Lower leg skin (tissue), 4 donors: ENCODE measurements at regions not wholly inside any gene's neighbourhood (a gene's known extent, or its start where the extent isn't known, plus 50 kb on each side); places are given as distances from the start of the nearest gene placed in this dataset.

Experiments
- DNase-seq, 2 donors: peaks; one replicate each; pipeline ENCODE4 v3.0.0-alpha.2; 2019; ENCODE audit warnings: low spot score in 2 of 2
- H3K4me3 ChIP-seq: fragments of 200-600 bp; sonication (generic); 2 replicates; pipeline ENCODE4 v1.5.1; 2017; ENCODE audit warnings: mild to moderate bottlenecking, low read depth; ENCODE audit not compliant: poor library complexity, severe bottlenecking
- POLR2A ChIP-seq, 2 donors: fragments of 450-650 bp; IDR thresholded peaks; one replicate each; pipeline ENCODE4 v1.6.1; 2016 to 2017; ENCODE audit warnings: antibody characterized with exemption in 2 of 2, mild to moderate bottlenecking in 1 of 2, moderate library complexity in 1 of 2
- WGBS, 2 donors: methylation state at CpG; one replicate each; pipeline ENCODE4 v1.1.5; 2018; 5-methylcytosine and 5-hydroxymethylcytosine counted together
- intact Hi-C: fragments of 100-400 bp; cut with DNase I; formaldehyde crosslinking; loops from one replicate; pipeline ENCODE4 v1.15.0; 2023; ENCODE audit warnings: low total_unique reads
- TF ChIP-seq, protein P1 (sequence below), 3 donors: fragments of 450-650 bp; IDR thresholded peaks; one replicate each; pipeline ENCODE4 v1.5.1; 2016; ENCODE audit warnings: antibody characterized with exemption in 3 of 3, mild to moderate bottlenecking in 3 of 3, moderate library complexity in 2 of 3

GRCh38 chr6:122035173-122035572 lies 364.3 kb upstream of the HSF2 start:
- TF ChIP-seq POLR2A (IDR thresholded peaks at IDR 0.05), result no peak
- TF ChIP-seq, protein P1, sequence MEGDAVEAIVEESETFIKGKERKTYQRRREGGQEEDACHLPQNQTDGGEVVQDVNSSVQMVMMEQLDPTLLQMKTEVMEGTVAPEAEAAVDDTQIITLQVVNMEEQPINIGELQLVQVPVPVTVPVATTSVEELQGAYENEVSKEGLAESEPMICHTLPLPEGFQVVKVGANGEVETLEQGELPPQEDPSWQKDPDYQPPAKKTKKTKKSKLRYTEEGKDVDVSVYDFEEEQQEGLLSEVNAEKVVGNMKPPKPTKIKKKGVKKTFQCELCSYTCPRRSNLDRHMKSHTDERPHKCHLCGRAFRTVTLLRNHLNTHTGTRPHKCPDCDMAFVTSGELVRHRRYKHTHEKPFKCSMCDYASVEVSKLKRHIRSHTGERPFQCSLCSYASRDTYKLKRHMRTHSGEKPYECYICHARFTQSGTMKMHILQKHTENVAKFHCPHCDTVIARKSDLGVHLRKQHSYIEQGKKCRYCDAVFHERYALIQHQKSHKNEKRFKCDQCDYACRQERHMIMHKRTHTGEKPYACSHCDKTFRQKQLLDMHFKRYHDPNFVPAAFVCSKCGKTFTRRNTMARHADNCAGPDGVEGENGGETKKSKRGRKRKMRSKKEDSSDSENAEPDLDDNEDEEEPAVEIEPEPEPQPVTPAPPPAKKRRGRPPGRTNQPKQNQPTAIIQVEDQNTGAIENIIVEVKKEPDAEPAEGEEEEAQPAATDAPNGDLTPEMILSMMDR (IDR thresholded peaks at IDR 0.05), result no peak
- 72 to 88% methylated on average over 2 of the region's 2 CpGs for WGBS, 2 donors
- intact Hi-C loops, result loop anchor here (5.0 kb wide), 1 partner anchor 608 kb away; no protein-coding TSS in a partner anchor
- no peak overlapping the region for H3K4me3 ChIP-seq
- DNase-seq, result no peak

- WGBS, 2 donors, result 84 to 86% methylated on average over 2 of the region's 2 CpGs
- no peak for DNase-seq
- intact Hi-C loops, result no loop called here
- TF ChIP-seq, protein P1 (IDR thresholded peaks at IDR 0.05), result no peak
- TF ChIP-seq POLR2A (IDR thresholded peaks at IDR 0.05), result no peak
- no peak overlapping the region for H3K4me3 ChIP-seq
Observed at GRCh38 chr6:122040261-122040660, 359.2 kb upstream of the HSF2 start.

GRCh38 chr6:122042380-122042779 lies 357.1 kb upstream of the HSF2 start:
- intact Hi-C loops, result no loop called here
- DNase-seq, result peak in 1 of 2 donors; percentile 66
- TF ChIP-seq POLR2A (IDR thresholded peaks at IDR 0.05), result no peak
- TF ChIP-seq, protein P1 (IDR thresholded peaks at IDR 0.05), result no peak
- 88 to 90% methylated on average over 3 of the region's 3 CpGs for WGBS, 2 donors
- H3K4me3 ChIP-seq, result no peak overlapping the region

DNA sequence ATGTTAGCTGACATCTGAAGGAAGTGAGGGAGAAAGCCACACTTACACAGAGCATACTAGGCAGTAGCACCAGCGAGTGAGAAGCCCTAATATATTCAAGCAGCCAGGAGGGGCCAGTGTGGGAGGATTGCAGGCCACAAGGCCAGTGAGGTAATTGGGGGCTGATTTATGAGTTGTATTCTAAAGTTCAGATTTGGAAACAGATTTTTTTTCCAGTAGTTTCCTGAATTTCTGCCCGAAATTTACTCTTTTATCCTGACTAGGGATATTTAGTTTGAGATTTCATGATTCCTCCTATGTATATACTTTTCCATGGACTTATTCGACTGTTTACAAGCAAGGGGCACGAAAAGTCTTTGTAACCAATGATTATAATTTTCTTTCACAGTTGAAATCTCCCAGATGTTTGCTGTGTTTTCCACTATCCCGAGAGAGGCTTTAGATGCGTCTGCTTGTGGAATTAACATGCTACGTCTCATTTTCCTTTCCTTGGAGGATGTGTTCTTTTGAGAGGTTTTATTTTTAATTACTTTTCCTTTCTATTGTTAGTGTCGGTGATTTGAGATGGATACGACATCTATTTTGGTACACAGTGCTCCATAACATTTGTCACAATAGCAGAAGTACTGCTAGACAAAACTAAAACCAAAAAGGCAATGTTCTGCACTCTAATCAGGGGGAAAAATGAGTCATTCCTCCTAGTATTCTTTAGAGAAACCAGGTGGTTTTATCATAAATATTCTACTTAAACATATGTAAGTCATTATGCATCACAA lies 356.3 kb upstream of the HSF2 start:
- WGBS, 2 donors, result 61 to 71% methylated on average over 9 of the region's 9 CpGs
- intact Hi-C loops, result no loop called here
- no peak for TF ChIP-seq POLR2A (IDR thresholded peaks at IDR 0.05)
- TF ChIP-seq, protein P1 (IDR thresholded peaks at IDR 0.05), result no peak

DNA sequence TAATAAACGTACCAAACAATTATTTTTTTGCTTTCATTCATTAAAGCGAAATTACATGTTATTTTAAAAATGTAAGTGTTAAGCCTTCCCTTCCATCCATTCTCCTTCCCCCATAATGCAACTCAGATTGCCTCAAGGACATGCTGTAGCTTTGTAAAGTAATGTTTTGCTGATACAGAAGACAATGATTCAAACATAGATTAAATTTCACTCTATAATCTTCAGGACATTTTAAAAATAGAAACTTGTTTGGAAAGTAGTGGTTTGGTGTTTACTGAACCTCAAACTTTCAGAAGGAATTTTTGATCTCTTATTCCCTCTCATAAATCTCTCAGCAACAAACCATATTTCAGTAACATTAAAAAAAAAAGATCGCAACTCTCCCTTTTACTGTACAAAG lies 350.9 kb upstream of the HSF2 start:
- TF ChIP-seq, protein P1 (IDR thresholded peaks at IDR 0.05), result no peak
- no peak for TF ChIP-seq POLR2A (IDR thresholded peaks at IDR 0.05)
- intact Hi-C loops, result no loop called here
- no peak for DNase-seq
- WGBS, 2 donors, result 53% methylated on average over 3 of the region's 3 CpGs
- H3K4me3 ChIP-seq, result no peak overlapping the region

More for the DNA sequence above, 356.3 kb upstream of the HSF2 start:
- peak in 1 of 2 donors; percentile 63 for DNase-seq
- no peak overlapping the region for H3K4me3 ChIP-seq
